Common myeloid progenitor, CD34-positive (primary cell): ENCODE measurements at regions not wholly inside any gene's neighbourhood (a gene's known extent, or its start where the extent isn't known, plus 50 kb on each side); places are given as distances from the start of the nearest gene placed in this dataset.

ENCODE experiments used
- CTCF ChIA-PET: fragments of 350-600 bp; sonication (Branson Sonifier 250); formaldehyde crosslinking; loops from one replicate; lab custom pipeline; 2021; ENCODE audit warnings: antibody characterized with exemption; lab: Charles Lee
- POLR2A ChIA-PET: fragments of 350-600 bp; sonication (Branson Sonifier 250); formaldehyde crosslinking; loops from one replicate; lab custom pipeline; 2021; ENCODE audit warnings: antibody characterized with exemption; lab: Charles Lee
- DNase-seq, 3 donors: peaks; one replicate each; pipeline versions ENCODE4 v3.0.0 to v3.0.0-alpha.2; 2013
- H3K27ac ChIP-seq, 2 experiments: 1 replicate in 1 of 2; 2 replicates in 1 of 2; pipeline ENCODE4 v1.7.0; 2013; ENCODE audit warnings: inconsistent platforms in 2 of 2, low read length in 2 of 2, mild to moderate bottlenecking in 2 of 2, low read depth in 1 of 2, moderate library complexity in 1 of 2; ENCODE audit not compliant: severe bottlenecking in 2 of 2, insufficient read depth in 1 of 2, poor library complexity in 1 of 2
- H3K27me3 ChIP-seq, 5 experiments: replicated peaks in 2 of 5; 1 replicate in 3 of 5; 2 replicates in 2 of 5; pipeline versions ENCODE4 v1.6.1 to v1.7.0; 2013; ENCODE audit warnings: low read length in 4 of 5, mild to moderate bottlenecking in 2 of 5, moderate library complexity in 2 of 5, inconsistent platforms in 1 of 5; ENCODE audit not compliant: insufficient read depth in 5 of 5, control insufficient read depth in 4 of 5
- H3K36me3 ChIP-seq, 4 experiments: 1 replicate in 2 of 4; 2 replicates in 2 of 4; pipeline versions ENCODE4 v1.6.1 to v1.7.0; 2013; ENCODE audit warnings: low read length in 3 of 4, control low read depth in 1 of 4, mild to moderate bottlenecking in 1 of 4; ENCODE audit not compliant: control insufficient read depth in 4 of 4, insufficient read depth in 4 of 4
- H3K4me1 ChIP-seq, 4 experiments: 1 replicate in 3 of 4; 2 replicates in 1 of 4; pipeline versions ENCODE4 v1.6.1 to v1.7.1; 2013; ENCODE audit warnings: low read length in 3 of 4, mild to moderate bottlenecking in 3 of 4, control low read depth in 1 of 4, inconsistent platforms in 1 of 4, moderate library complexity in 1 of 4; ENCODE audit not compliant: control insufficient read depth in 4 of 4, insufficient read depth in 4 of 4; ENCODE audit errors: control extremely low read depth in 1 of 4
- H3K4me3 ChIP-seq, 7 experiments: 1 replicate in 4 of 7; 2 replicates in 3 of 7; pipeline versions ENCODE4 v1.5.1 to v1.7.0; 2013; ENCODE audit warnings: mild to moderate bottlenecking in 7 of 7, low read length in 6 of 7, moderate library complexity in 6 of 7, inconsistent platforms in 2 of 7, low read depth in 2 of 7, control low read depth in 1 of 7; ENCODE audit not compliant: insufficient read depth in 4 of 7, control insufficient read depth in 1 of 7; ENCODE audit errors: extremely low read depth in 1 of 7
- H3K9me3 ChIP-seq, 5 experiments: 1 replicate in 4 of 5; 2 replicates in 1 of 5; pipeline versions ENCODE4 v1.6.1 to v1.7.1; 2013; ENCODE audit warnings: low read length in 4 of 5, mild to moderate bottlenecking in 2 of 5, inconsistent platforms in 1 of 5, low read depth in 1 of 5, moderate library complexity in 1 of 5; ENCODE audit not compliant: control insufficient read depth in 4 of 5, insufficient read depth in 2 of 5; ENCODE audit errors: control extremely low read depth in 1 of 5
- WGBS: methylation state at CpG from one replicate; pipeline ENCODE4 v1.1.5; 2013; ENCODE audit not compliant: insufficient coverage; 5-methylcytosine and 5-hydroxymethylcytosine counted together

- Histone ChIP-seq H3K27me3 (no peaks in the 10 kb centered on the region), H3K4me1 (no peaks in the 10 kb centered on the region), H3K36me3 (no peaks in the 10 kb centered on the region), H3K9me3 (peaks cover 0 to 5% (median 0%) of the 10 kb centered on the region in 5 experiments), H3K27ac (no peak overlapping the region), H3K4me3 (no peak overlapping the region)
- ChIA-PET CTCF (interaction anchor here (1.0 kb wide), 1 partner anchor 21 kb away, joined by 3 read pairs; no protein-coding TSS in a partner anchor), POLR2A (no interaction called here)
- 93% methylated on average over 2 of the region's 2 CpGs for whole genome bisulfite sequencing
- no peak for DNase-seq
Observed at GRCh38 chr2:81991282-81991681, 1686.7 kb upstream of the LRRTM1 start.

GRCh38 chr2:81987370-81987769, 1682.8 kb upstream of the LRRTM1 start:
- ChIA-PET POLR2A (no interaction called here), CTCF (no interaction called here)
- Histone ChIP-seq H3K27me3 (no peaks in the 10 kb centered on the region), H3K4me1 (no peaks in the 10 kb centered on the region), H3K9me3 (peaks cover 0 to 5% (median 0%) of the 10 kb centered on the region in 5 experiments), H3K27ac (no peak overlapping the region), H3K4me3 (no peak overlapping the region), H3K36me3 (no peaks in the 10 kb centered on the region)
- no CpG with 5 or more reads among the region's 5 CpGs for WGBS
- DNase-seq = no peak

GRCh38 chr2:81984969-81985637, 1680.6 kb upstream of the LRRTM1 start:
- WGBS = 97% methylated on average over 33 of the region's 33 CpGs
- no peaks in the 10 kb centered on the region for H3K4me1 ChIP-seq
- H3K27ac ChIP-seq = no peak overlapping the region
- ChIA-PET CTCF (no interaction called here), POLR2A (no interaction called here)
- peaks cover 0 to 1% (median 0%) of the 10 kb centered on the region in 5 experiments for H3K9me3 ChIP-seq
- no peaks in the 10 kb centered on the region for H3K36me3 ChIP-seq
- no peak overlapping the region for H3K4me3 ChIP-seq
- no peak for DNase-seq
- H3K27me3 ChIP-seq = no peaks in the 10 kb centered on the region

- WGBS = 100% methylated on average over 1 of the region's 3 CpGs
- ChIA-PET POLR2A (no interaction called here), CTCF (no interaction called here)
- no peaks in the 10 kb centered on the region for H3K9me3 ChIP-seq
- H3K27me3 ChIP-seq = no peaks in the 10 kb centered on the region
- no peak overlapping the region for H3K27ac ChIP-seq
- H3K4me3 ChIP-seq = no peak overlapping the region
- no peak for DNase-seq
- no peaks in the 10 kb centered on the region for H3K4me1 ChIP-seq
- H3K36me3 ChIP-seq = no peaks in the 10 kb centered on the region
Observed at GRCh38 chr2:81981585-81981984, 1677.0 kb upstream of the LRRTM1 start.

- WGBS = 84% methylated on average over 2 of the region's 3 CpGs
- CTCF ChIA-PET = no interaction called here
Observed at GRCh38 chr2:81979086-81979485, 1674.5 kb upstream of the LRRTM1 start.

GRCh38 chr2:81976998-81977397, 1672.4 kb upstream of the LRRTM1 start:
- Histone ChIP-seq H3K9me3 (no peaks in the 10 kb centered on the region), H3K27me3 (no peaks in the 10 kb centered on the region), H3K27ac (no peak overlapping the region), H3K36me3 (no peaks in the 10 kb centered on the region), H3K4me1 (no peaks in the 10 kb centered on the region), H3K4me3 (no peak overlapping the region)
- DNase-seq = no peak
- ChIA-PET CTCF (no interaction called here), POLR2A (no interaction called here)
- no CpG with 5 or more reads among the region's 1 CpG for WGBS

More at GRCh38 chr2:81979086-81979485, 1674.5 kb upstream of the LRRTM1 start:
- H3K4me3 ChIP-seq = no peak overlapping the region
- no peaks in the 10 kb centered on the region for H3K36me3 ChIP-seq
- no peak for DNase-seq
- no peaks in the 10 kb centered on the region for H3K4me1 ChIP-seq
- no peaks in the 10 kb centered on the region for H3K9me3 ChIP-seq
- H3K27me3 ChIP-seq = no peaks in the 10 kb centered on the region
- POLR2A ChIA-PET = no interaction called here
- H3K27ac ChIP-seq = no peak overlapping the region

- no CpG with 5 or more reads among the region's 1 CpG for WGBS
- no peak for DNase-seq
- ChIA-PET POLR2A (no interaction called here), CTCF (no interaction called here)
- Histone ChIP-seq H3K27me3 (no peaks in the 10 kb centered on the region), H3K4me1 (no peaks in the 10 kb centered on the region), H3K4me3 (no peak overlapping the region), H3K9me3 (no peaks in the 10 kb centered on the region), H3K36me3 (no peaks in the 10 kb centered on the region), H3K27ac (no peak overlapping the region)
Observed at GRCh38 chr2:81974216-81974615, 1669.7 kb upstream of the LRRTM1 start.
